MM.1S (cell line): ENCODE measurements at regions not wholly inside any gene's neighbourhood (a gene's known extent, or its start where the extent isn't known, plus 50 kb on each side); places are given as distances from the start of the nearest gene placed in this dataset.

ENCODE experiments used
- EZH2 ChIP-seq: fragments of 300-600 bp; sonication (generic); optimal IDR thresholded peaks from 2 replicates; pipeline ENCODE3; 2017; ENCODE audit warnings: low read depth, mild to moderate bottlenecking, antibody characterized with exemption, low read length, mixed read lengths
- EZH2phosphoT487 ChIP-seq: fragments of 300-600 bp; sonication (generic); IDR thresholded peaks from 2 replicates; pipeline ENCODE4 v1.6.1; 2018; ENCODE audit warnings: antibody characterized with exemption, low read length
- TF ChIP-seq, protein P1 (sequence below): fragments of 300-600 bp; sonication (generic); IDR thresholded peaks from 2 replicates; pipeline ENCODE4 v1.5.1; 2016; ENCODE audit warnings: antibody characterized with exemption, low read length, mixed read lengths

GRCh38 chr1:95496307-95496706 is 262.3 kb downstream of the RWDD3 start:
- TF ChIP-seq, protein P1, sequence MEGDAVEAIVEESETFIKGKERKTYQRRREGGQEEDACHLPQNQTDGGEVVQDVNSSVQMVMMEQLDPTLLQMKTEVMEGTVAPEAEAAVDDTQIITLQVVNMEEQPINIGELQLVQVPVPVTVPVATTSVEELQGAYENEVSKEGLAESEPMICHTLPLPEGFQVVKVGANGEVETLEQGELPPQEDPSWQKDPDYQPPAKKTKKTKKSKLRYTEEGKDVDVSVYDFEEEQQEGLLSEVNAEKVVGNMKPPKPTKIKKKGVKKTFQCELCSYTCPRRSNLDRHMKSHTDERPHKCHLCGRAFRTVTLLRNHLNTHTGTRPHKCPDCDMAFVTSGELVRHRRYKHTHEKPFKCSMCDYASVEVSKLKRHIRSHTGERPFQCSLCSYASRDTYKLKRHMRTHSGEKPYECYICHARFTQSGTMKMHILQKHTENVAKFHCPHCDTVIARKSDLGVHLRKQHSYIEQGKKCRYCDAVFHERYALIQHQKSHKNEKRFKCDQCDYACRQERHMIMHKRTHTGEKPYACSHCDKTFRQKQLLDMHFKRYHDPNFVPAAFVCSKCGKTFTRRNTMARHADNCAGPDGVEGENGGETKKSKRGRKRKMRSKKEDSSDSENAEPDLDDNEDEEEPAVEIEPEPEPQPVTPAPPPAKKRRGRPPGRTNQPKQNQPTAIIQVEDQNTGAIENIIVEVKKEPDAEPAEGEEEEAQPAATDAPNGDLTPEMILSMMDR, result no peak
- TF ChIP-seq EZH2 (no peak), EZH2phosphoT487 (no peak)
